ENCODE measurements at regions not wholly inside any gene's neighbourhood (a gene's known extent, or its start where the extent isn't known, plus 50 kb on each side); places are given as distances from the start of the nearest gene placed in this dataset.

DNA sequence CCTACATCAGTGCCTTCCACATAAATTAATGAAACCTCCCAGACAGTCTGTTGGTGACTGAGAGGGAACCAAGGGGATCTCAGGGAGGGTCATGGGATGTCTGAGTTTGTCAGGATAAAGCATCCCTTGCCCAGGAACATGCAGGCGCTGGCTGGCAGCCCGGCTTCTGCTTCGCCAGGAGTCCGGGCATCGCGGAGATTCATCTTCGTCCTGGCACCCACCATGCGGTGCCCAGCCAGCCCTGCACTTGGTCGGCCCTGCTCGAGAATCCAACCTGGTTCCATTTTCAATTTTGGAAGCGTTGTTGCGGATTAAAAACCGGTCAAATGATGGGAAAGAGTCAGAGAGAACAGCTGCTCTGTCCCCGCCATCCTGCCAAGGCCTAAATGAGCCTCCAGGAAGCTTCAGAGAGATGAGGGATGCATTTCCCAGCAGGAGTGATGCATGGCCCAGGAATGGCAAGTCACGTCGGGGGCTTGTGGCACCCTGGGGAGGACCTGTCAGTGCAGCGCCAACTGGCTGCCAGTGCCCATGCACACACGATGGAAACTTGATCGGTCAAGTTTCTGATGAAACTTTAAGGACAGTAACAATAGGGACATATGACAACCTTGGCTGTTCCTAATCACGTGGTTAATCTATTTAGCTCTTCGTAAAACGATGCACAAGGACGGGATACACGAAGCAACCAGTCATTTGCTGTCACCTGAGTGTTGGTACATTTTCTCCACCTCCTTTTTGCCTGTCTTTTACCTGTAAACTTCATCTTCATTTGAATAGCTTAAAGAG, 260.8 kb upstream of the MKI67 start:
- no peak overlapping the region for H3K4me3 ChIP-seq (replicated peaks; ENCODE audit: low read depth, low read length)
- no peak for DNase-seq (ENCODE audit: extremely low read depth, low read depth)
- TF ChIP-seq, protein P1, sequence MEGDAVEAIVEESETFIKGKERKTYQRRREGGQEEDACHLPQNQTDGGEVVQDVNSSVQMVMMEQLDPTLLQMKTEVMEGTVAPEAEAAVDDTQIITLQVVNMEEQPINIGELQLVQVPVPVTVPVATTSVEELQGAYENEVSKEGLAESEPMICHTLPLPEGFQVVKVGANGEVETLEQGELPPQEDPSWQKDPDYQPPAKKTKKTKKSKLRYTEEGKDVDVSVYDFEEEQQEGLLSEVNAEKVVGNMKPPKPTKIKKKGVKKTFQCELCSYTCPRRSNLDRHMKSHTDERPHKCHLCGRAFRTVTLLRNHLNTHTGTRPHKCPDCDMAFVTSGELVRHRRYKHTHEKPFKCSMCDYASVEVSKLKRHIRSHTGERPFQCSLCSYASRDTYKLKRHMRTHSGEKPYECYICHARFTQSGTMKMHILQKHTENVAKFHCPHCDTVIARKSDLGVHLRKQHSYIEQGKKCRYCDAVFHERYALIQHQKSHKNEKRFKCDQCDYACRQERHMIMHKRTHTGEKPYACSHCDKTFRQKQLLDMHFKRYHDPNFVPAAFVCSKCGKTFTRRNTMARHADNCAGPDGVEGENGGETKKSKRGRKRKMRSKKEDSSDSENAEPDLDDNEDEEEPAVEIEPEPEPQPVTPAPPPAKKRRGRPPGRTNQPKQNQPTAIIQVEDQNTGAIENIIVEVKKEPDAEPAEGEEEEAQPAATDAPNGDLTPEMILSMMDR (IDR thresholded peaks at IDR 0.05; ENCODE audit: low read depth, low read length, missing control alignments) = no peak

- no peak for DNase-seq (ENCODE audit: extremely low read depth, low read depth)
- TF ChIP-seq, protein P1 (IDR thresholded peaks at IDR 0.05; ENCODE audit: low read depth, low read length, missing control alignments) = no peak
- no peak overlapping the region for H3K4me3 ChIP-seq (replicated peaks; ENCODE audit: low read depth, low read length)
These were observed 264.4 kb upstream of the MKI67 start for GRCh38 chr10:128390596-128390995.

DNA sequence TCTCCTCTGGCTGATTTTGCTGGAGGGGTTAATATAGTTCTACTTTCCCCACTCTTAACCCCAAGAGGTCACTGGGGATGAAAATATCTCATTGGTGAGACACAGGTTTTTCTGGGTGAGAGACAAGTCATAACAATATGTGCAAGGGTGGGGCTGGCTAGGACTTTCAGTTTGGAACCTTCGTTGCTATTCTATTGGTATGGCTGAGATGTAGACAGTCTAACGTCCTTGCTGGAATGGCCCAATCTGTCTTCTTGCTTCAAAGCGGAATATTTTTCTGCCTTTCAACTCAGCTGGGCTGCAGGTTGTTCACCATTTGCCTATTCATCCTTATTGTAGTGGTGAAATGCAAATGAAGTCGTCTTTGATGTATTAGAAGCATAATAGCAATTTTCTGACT, 267.3 kb upstream of the MKI67 start:
- DNase-seq (ENCODE audit: extremely low read depth, low read depth) = no peak
- no peak overlapping the region for H3K4me3 ChIP-seq (replicated peaks; ENCODE audit: low read depth, low read length)
- TF ChIP-seq, protein P1 (IDR thresholded peaks at IDR 0.05; ENCODE audit: low read depth, low read length, missing control alignments) = no peak

GRCh38 chr10:128398118-128398517, 271.9 kb upstream of the MKI67 start:
- no peak for DNase-seq (ENCODE audit: extremely low read depth, low read depth)
- H3K4me3 ChIP-seq (replicated peaks; ENCODE audit: low read depth, low read length) = no peak overlapping the region
- TF ChIP-seq, protein P1 (IDR thresholded peaks at IDR 0.05; ENCODE audit: low read depth, low read length, missing control alignments) = no peak

- DNase-seq (ENCODE audit: extremely low read depth, low read depth) = no peak
- H3K4me3 ChIP-seq (replicated peaks; ENCODE audit: low read depth, low read length) = no peak overlapping the region
- TF ChIP-seq, protein P1 (IDR thresholded peaks at IDR 0.05; ENCODE audit: low read depth, low read length, missing control alignments) = no peak
These were observed 272.8 kb upstream of the MKI67 start for GRCh38 chr10:128398999-128399398.

GRCh38 chr10:128400564-128400963, 274.3 kb upstream of the MKI67 start:
- no peak for DNase-seq (ENCODE audit: extremely low read depth, low read depth)
- no peak overlapping the region for H3K4me3 ChIP-seq (replicated peaks; ENCODE audit: low read depth, low read length)
- TF ChIP-seq, protein P1 (IDR thresholded peaks at IDR 0.05; ENCODE audit: low read depth, low read length, missing control alignments) = no peak

- TF ChIP-seq, protein P1 (IDR thresholded peaks at IDR 0.05; ENCODE audit: low read depth, low read length, missing control alignments) = no peak
- H3K4me3 ChIP-seq (replicated peaks; ENCODE audit: low read depth, low read length) = no peak overlapping the region
- no peak for DNase-seq (ENCODE audit: extremely low read depth, low read depth)
These were observed 279.2 kb upstream of the MKI67 start for GRCh38 chr10:128405450-128405849.

Data from HFF-Myc (cell line).